ENCODE measurements at regions not wholly inside any gene's neighbourhood (a gene's known extent, or its start where the extent isn't known, plus 50 kb on each side); places are given as distances from the start of the nearest gene placed in this dataset.
A peak's percentile ranks its signal among the peaks of the same experiment; 100 is the strongest.

DNA sequence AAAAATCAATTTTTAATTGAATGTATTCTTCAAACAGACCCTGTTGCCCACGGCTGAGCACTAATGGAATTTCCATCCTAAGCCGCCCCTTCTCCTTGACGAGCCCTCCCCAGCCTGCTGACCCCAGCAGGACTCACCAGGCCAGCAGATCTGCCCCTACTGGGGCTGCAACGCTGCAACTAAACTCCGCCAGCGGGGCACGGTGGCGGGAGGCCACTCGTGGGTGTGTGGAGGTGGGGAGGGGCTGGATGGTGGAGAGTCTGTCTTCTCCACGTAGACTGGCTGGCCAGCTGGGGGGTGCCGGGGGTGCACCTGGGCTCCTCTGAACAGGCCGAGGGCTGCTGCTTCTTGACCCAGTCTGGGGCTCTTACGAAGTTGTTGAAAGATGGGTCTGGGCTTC, 67.8 kb downstream of the ENGASE start:
- peaks cover 13% of the 10 kb centered on the region for H3K27me3 ChIP-seq
- H3K4me2 ChIP-seq: peak overlapping the region; percentile 88

DNA sequence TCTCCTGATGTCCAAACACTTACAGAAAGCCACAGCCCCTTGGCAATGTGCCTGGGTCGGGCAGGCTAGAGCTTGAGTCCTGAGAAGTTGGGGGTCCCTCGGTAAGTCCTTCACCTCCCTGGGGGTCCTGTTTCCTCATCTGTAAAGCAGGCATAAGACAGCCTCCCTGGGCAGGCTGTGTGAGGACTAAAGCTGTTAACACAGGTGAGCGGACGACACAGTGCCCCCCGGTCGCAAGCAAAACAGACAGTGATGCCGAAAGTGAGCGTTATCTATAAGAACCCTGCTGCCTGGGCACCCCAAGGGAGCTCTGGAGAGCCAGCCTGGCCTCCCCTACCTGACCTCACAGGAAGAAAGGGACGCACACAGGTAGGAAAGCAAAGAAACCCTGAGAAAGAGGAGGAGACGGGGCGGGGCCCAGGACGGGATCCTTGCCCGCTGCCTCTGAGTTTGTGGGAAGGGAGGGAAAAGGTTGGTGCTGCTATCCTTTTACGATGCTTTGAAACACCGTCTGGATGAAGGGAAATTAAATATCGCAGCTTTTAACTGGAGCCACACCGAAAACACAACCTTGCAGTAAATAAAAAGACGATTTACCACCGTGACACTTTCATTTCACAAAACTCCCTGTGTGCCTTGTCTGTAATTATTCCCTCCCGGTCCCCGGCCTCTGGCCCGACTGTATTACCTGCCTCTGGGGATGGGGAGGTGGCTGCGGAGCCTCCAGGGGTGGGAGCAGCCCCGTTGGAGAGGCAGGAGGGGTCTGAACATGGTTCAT, 67.1 kb downstream of the ENGASE start:
- Histone ChIP-seq H3K4me3 (no peak overlapping the region), H3K27me3 (peaks cover 19% of the 10 kb centered on the region), H3K9me3 (no peaks in the 10 kb centered on the region), H3K27ac (no peak overlapping the region), H3K9ac (no peak overlapping the region; the same call in 1 of the 2 replicates), H3K36me3 (no peaks in the 10 kb centered on the region), H4K20me1 (no peaks in the 10 kb centered on the region), H3K4me2 (peak overlapping the region; percentile 88), H3K4me1 (peaks cover 68% of the 10 kb centered on the region)
- no peak for TF ChIP-seq Cebpa-rat (IDR thresholded peaks at IDR 0.05)

More for the DNA sequence above, 67.8 kb downstream of the ENGASE start:
- H4K20me1 ChIP-seq: no peaks in the 10 kb centered on the region
- H3K4me1 ChIP-seq: peaks cover 64% of the 10 kb centered on the region
- H3K9me3 ChIP-seq: no peaks in the 10 kb centered on the region
- no peaks in the 10 kb centered on the region for H3K36me3 ChIP-seq
- no peak for TF ChIP-seq Cebpa-rat (IDR thresholded peaks at IDR 0.05)
- H3K27ac ChIP-seq: no peak overlapping the region
- H3K4me3 ChIP-seq: no peak overlapping the region
- H3K9ac ChIP-seq: no peak overlapping the region

DNA sequence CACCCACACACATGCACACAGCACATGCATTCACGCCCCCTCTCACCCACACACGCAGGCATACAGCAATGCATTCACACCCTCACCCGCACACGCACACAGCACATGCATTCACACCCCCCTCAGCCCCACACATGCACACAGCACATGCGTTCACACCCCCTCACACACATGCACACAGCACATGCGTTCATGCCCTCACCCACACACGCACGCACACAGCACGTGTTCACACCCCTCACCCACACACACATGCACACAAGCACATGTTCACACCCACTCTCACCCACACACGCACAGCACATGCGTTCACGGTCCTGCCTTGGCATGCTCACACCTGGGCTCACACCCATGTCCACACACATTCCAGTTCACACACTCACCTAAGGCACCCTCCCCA, 64.2 kb downstream of the ENGASE start:
- Histone ChIP-seq H3K27ac (no peak overlapping the region), H3K4me2 (no peak overlapping the region), H3K4me3 (no peak overlapping the region), H3K9ac (no peak overlapping the region), H3K4me1 (peaks cover 85% of the 10 kb centered on the region), H3K27me3 (peaks cover 27% of the 10 kb centered on the region), H3K9me3 (no peaks in the 10 kb centered on the region), H4K20me1 (no peaks in the 10 kb centered on the region), H3K36me3 (no peaks in the 10 kb centered on the region)
- TF ChIP-seq Cebpa-rat (IDR thresholded peaks at IDR 0.05): no peak

DNA sequence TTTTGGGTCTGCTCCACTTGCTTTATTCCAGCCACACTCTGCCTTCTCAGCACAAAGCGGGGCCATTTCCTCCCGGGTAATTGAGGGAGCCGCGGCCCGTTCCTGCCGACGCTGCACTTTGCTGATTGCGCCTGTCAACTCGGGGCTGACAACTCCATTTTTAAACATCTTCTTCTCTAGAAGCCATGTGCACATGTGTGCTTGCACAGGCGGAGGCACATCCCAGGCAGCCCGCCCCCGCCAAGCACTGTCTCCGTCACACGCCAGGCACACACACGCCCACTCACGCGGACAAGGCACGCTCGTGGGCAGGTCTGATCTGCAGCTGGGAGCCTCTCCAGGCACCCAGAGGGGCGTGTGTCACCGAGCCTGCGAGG, 63.2 kb downstream of the ENGASE start:
- H3K27me3 ChIP-seq: peaks cover 27% of the 10 kb centered on the region
- TF ChIP-seq Cebpa-rat (IDR thresholded peaks at IDR 0.05): no peak
- H3K27ac ChIP-seq: no peak overlapping the region
- peak overlapping the region; percentile 97 for H3K4me2 ChIP-seq
- no peaks in the 10 kb centered on the region for H3K36me3 ChIP-seq
- no peaks in the 10 kb centered on the region for H3K9me3 ChIP-seq
- peaks cover 4% of the 10 kb centered on the region; the same call in 1 of the 2 replicates for H4K20me1 ChIP-seq
- no peak overlapping the region for H3K9ac ChIP-seq
- no peak overlapping the region for H3K4me3 ChIP-seq
- peaks cover 86% of the 10 kb centered on the region for H3K4me1 ChIP-seq

DNA sequence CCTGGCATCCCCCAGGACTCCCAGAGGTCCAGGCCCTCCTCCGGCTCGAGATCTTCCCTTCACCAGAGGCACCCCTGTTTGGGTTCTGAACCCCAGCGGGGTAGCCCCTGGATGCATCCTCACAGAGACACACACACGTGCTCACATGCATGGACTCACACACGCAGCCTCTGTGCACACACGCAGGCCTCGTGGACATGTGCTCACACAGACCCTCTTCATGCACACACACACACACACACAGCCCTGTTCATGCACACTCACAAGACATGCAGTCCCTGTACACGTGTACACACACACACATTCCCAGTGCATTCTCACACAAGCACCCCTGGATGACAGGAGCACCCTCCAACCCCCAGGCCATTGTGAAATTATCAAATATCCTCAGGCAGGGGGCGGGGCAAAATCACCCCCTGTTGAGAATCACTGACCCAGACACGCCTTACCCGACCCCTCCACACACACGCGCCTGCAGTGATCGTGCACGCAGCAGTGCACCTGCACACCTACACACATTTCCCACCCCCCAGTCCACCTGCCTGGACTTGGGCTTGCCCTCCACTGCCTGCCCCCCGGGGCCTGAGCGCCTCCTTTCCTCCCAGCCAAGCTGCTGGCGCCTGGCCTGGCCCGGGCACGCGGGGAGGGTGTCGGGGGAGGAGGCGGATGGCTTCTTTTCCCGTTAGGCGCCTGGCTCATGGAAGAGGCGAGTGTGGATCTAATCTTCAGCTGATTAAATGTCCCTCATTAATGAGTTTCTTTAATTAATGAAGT, 62.6 kb downstream of the ENGASE start:
- Histone ChIP-seq H3K9me3 (no peaks in the 10 kb centered on the region), H3K36me3 (no peaks in the 10 kb centered on the region), H4K20me1 (peaks cover 6% of the 10 kb centered on the region; the same call in 1 of the 2 replicates), H3K27ac (no peak overlapping the region), H3K4me2 (peak overlapping the region; percentile 97), H3K9ac (no peak overlapping the region), H3K4me1 (peaks cover 86% of the 10 kb centered on the region), H3K4me3 (no peak overlapping the region), H3K27me3 (peaks cover 27% of the 10 kb centered on the region)
- no peak for TF ChIP-seq Cebpa-rat (IDR thresholded peaks at IDR 0.05)

DNA sequence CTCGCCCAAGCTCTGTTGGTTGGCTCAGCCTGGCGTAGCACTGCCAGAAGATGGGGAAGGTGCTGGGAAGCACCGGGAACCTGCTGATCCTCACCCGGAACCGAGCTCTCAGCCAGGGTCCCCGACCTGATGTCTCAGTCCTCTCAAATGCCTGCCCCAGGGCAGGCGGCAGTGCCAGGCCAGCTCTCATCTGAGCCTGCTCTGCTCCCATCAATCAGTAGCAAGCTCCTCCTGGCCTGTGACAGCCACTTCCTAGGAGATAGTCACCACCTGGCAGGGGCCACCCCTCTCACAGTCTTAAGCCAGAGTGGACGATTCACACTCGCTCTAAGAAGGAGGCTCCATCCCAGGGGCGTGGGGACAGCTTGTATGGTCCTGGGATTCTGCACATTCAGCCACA, 62.0 kb downstream of the ENGASE start:
- Histone ChIP-seq H3K27me3 (peaks cover 27% of the 10 kb centered on the region), H4K20me1 (peaks cover 6% of the 10 kb centered on the region; the same call in 1 of the 2 replicates), H3K4me3 (no peak overlapping the region), H3K9me3 (no peaks in the 10 kb centered on the region), H3K9ac (no peak overlapping the region), H3K4me2 (peak overlapping the region; percentile 97), H3K4me1 (peaks cover 86% of the 10 kb centered on the region), H3K27ac (no peak overlapping the region), H3K36me3 (no peaks in the 10 kb centered on the region)
- TF ChIP-seq Cebpa-rat (IDR thresholded peaks at IDR 0.05): no peak

Measured in BLaER1 (cell line).